HG03521 (cell line): ENCODE measurements at regions not wholly inside any gene's neighbourhood (a gene's known extent, or its start where the extent isn't known, plus 50 kb on each side); places are given as distances from the start of the nearest gene placed in this dataset.
"Not testable (repeated sequence)": the region's sequence is repeated elsewhere in the genome, so short reads cannot be mapped to it uniquely, and the experiment has no call there.

Experiments used
- ATAC-seq: cut with Tn5 transposase; IDR thresholded peaks from one replicate; pipeline ENCODE4 v1.9.1; 2021; ENCODE audit warnings: mild to moderate bottlenecking, moderate library complexity; ENCODE audit not compliant: unreplicated experiment

DNA sequence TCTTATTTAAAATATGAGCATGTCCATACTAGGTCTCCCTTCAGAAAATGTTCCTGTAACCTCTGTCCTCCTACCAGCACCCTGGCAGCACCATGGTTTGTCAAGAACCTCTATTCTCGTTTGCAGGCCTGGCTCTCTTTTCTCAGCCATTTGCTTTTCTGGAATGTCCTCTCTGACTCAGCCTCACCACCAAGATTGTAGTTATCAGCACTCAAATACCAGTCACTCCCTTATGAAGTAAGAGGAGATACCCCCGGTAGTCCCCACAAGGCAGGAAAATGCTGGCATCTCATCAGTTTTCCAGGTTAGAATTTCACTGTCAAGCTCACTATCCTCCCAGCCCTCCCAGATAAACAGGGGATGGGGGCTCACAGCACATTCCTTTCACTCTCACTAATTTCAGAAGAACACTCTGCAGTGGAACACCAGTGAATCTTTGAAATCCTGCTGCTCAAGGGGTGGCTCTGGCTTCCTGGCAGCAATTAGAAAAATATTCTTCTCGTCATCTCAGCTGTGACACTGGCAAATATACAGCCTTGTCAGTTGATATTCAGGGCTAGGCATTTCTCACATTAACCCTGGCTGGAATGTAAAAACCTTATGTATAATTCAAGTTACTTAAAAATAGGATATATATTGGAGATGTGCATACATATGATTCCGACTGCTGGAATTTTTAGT is 129.2 kb downstream of the TBX18 start:
- no peak for ATAC-seq

DNA sequence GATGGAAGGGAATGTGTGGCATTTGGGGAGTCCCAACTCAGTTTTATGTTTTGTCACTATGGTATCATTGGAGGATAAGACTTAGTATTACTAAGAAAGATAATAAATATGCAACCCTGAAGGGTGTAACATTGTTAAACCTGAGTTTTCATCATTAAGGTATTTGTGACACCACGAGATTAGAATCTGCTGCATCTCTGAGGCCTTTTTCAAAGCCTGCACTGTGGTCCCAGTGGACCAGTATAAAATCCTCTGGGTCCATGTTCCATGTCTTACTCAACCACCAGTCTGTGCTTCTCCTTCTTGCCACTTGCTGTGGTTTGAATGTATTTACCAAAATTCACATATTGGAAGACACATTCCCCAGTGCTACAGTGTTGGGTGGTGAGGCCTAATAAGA is 130.6 kb downstream of the TBX18 start:
- no peak for ATAC-seq

DNA sequence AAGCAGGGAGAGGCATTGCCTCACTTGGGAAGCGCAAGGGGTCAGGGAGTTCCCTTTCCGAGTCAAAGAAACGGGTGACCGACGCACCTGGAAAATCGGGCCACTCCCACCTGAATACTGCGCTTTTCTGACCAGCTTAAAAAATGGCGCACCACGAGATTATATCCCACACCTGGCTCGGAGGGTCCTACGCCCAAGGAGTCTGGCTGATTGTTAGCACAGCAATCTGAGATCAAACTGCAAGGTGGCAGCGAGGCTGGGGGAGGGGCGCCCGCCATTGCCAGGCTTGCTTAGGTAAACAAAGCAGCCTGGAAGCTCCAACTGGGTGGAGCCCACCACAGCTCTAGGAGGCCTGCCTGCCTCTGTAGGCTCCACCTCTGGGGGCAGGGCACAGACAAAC is 137.9 kb downstream of the TBX18 start:
- ATAC-seq: not testable (repeated sequence)

DNA sequence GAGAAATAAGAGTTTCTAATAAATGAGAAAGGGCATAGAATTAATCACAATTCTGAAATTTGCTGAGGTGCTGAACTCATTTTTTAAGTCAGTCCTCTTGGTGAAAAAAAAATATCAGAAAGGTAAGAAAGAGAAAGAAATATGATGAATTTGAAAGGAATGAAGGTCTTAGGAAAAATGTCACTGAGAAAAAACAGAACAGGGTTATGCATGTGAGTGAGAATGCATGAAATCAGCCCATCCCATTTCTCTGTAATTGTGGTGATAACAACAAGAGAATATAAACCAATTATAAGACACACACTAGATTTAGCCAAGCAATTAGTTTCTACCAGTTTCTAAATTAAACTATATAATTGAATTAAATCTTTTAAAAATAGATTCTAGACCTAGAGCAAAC is 138.9 kb downstream of the TBX18 start:
- no peak for ATAC-seq

DNA sequence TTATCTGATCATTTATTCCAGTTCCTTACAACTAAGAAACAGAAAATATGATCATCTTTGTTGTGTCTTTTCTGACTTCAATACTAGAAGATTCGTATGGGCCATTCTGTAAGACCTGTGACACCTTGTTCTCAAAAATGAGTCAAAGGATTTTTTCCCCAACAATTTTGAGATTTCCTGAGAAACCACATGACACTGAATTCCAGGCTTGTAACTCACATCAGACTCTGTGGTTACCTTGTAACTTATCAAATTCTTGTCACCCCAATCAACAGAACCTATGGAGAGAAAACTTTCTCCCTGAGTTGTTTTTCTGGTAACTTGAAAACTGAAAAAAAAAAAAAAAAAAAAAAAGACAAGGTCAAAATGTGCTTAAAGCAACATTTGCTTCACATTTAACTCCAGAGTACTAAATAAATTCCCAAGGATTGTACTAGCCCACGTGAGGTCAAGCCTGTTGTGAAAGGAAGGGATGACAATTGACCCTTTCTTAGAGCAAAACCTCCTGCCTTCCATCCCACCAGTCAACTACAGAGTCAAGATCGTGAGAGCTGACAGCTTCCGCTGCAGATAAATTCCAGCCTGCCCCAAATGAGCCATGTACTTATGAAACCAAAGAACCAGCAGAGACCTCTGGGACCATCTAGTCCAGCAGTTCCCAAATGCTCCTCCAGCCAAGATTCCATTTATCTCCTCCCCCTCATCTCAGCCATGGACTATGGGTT is 140.3 kb downstream of the TBX18 start:
- no peak for ATAC-seq

DNA sequence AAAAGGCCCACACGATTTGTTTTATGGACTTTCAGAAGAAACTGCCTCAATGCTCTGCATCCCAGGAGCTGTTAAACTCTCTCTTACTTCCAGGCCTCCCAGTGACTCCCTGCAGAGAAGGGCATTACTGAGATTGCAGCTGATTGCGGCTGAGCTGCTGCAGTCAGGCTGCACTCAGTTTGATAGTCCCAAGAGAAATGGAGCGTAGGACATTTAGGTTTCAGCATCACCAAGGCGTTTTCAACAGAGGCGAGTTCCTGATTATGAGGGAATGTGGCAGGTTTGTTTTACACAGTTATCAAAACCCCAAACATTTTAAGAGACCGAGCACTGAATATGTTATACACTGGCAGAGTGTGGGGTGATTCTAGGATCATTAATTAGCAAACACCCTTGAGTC is 145.6 kb downstream of the TBX18 start:
- ATAC-seq: no peak

DNA sequence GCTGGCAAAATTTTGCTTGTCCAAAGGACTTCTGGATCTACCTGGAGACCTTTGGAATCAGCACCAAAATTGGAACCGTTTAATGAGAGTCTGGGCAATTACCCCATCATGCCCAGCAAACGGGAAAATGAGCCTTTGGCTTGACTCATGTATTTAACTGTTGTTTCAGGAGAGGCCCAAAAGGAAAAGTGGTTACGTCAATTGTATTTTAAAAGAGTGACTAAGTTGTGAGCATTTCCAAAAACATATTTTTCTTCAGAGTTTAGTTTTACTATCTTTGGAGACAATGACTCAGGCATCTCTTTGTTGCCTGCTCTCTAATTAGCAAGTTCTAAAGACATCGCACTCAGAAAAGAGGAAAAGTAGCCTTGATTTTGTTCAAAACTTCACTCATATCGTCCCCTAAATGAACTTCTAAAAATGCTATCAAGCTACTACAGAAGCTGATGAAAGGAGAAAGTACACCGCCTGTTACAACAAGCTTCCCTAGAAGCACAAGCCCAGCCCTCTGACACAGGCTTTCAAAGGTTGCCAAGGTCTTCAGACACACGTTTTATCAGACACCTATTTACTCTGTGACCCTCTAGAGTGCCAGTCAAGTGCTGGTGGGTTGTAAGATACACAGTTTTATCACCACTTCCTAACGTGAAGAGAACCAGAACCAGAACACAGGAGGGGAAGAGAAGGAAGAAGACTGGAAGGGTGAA is 146.2 kb downstream of the TBX18 start:
- no peak for ATAC-seq

DNA sequence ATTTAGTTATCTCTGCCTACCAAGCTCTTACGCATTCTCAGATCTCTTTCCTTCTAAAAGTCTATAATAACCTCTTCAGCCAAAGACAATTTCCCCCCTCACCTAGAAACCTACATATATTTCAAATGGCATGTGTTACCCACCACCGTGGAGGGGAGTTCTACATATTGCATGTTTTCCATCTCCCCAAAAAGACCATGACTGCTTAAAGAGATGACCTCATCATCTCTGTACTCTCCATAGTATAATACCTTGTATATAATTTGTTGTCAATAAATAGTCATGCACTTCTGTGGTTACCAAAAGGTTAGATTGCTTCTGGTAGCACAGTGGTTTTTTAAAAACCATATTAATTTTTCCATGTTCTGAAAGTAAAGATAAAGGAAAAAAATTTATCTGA is 148.4 kb downstream of the TBX18 start:
- ATAC-seq: no peak

DNA sequence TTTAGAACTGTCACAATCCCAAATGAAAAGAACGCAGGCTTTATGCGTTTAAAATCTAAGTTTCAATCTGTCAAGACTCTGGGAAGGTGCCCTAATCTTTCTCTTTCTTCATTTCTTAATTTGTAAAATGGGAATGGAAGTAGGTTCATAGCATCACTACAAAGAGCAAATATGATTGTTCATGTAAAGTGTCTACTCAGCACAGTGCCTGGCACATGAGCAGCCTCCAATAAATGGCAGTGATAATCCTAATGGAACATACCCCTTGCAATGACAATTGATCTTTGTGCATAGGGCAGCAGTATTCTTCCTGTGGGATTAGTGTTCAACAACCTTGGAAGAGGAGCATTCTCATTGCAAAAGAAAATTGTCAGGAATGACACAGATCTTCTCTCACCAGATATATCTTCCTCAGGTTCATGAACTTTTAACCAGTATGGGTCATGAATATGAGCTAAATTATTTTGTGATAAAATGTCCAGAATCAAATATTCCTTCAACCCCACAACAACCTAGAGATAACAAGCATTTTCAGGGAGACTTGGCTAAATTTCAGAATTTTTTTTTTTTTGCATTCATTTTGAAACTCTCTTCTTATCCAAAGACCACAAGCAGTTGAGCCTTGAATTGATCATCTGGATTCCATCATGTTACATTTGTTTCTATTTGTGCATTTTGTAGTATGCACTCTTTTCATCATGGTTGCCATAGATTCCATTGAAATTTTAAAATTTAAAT is 149.1 kb downstream of the TBX18 start:
- no peak for ATAC-seq

DNA sequence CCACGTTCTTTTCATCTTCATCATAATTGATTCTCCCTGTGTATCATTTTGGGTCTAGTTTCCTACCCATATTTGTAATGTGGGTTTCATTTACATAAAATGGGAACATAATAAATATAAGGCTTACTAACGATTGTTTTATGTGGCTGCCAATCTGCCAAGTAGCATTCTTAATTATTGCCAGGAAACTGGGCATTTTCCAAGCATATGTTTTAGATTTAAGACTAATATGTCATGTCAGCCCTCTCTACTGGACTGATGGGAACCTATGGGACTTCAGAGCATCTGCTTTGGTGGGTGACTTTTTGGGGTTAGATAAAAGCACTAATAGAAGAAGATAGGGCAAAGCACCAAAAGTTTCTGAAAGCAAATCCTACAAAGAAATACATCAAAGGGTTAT is 157.5 kb downstream of the TBX18 start:
- no peak for ATAC-seq

DNA sequence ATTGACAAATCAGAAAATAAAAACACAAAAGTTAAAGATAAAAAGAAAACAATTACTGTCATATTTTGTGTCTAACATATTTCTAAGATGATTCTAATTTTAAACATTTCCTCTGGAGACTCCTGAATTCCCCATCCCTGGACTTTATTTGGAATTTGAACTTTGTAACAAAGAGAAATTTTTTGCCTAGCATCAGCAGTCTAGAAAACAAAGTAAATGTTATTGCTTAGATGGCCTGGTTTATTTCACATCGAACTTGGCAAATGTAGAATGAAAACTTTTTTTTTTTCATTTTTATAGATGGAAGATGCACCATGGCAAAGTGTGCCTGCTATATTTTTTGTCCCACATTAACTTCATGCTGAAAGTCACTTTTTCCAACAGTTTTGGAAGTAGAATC is 159.1 kb downstream of the TBX18 start:
- no peak for ATAC-seq

DNA sequence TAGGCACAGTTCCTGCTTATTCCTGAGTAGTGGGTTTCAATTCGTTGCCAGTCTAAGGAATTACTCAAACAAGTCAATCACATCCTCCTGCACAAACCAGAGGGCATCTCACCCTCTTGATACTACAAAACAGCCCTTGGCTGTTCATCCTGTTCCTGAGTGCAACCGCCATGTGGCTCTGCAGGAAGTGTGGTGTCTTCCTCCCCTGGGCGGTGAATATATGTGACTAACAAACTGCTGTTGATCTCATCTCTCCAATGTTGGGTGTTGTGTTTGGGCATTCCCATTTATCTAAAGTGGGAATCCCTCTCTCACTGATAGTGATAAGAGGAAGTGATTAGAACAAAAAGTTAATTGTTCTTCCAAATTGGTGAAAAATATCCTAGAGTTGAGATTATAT is 163.0 kb downstream of the TBX18 start:
- no peak for ATAC-seq

DNA sequence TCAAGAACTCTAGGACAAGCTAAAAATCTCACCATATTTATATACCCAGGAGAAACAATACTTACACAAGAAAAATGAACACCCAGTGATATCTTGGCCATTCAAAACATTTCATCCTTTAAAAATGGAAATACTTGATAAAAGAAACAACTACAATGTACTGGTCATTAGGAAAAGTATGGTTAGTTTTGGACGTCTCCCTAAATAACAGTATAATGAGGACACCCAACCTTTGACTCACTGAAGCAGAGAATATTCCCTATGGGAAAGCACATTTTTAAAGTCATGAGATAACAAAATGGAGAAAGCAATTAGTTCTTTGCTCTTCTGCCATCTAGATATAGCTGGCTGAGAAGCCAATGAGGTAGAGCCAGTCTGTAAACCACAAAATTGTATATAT is 164.4 kb downstream of the TBX18 start:
- no peak for ATAC-seq

DNA sequence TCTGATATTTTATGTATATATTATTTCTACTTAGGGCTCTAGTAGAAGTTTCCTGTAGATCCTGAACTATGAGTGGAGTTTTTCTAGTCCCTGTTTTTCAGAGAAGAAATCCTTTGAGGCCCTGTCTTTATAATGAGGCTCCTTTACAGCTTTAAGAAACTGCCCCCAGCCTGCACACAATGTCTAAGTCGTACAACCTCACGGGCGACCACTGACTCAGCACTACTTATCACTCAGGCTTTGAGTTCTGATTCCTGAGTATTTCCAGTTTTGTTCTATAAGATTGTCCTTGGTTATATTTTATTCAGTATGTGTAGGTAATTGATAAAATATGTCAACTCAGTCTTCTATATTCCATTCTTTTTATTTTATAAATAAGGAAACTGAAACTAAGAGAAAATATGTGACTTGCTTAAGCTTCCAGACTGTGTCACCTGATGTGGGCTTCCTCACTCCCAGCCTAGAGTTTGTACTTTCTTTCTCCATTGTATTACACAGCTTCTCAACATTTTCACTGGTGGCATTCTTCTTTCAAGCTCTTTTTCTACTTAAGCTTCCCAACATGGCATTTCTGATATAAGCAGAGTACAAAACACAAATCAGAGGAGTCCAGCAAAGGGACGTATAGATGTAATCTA is 167.0 kb downstream of the TBX18 start:
- ATAC-seq: no peak

DNA sequence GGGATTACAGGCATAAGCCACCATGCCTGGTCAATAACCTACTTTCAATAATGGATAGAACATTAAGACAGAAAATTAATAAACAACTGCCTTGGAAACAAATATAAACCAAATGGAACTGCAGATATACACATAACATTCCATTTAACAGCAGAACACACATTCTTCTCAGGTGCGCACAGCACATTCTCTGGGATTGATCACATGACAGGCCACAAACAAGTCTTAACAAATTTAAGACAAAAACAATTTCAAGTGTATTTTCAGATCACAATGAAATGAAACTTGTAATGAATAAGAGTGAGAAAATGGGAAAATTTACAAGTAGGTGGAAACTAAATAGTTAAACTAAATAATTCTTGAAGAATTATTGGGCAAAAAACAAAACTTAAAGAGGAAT is 167.9 kb downstream of the TBX18 start:
- ATAC-seq: no peak

DNA sequence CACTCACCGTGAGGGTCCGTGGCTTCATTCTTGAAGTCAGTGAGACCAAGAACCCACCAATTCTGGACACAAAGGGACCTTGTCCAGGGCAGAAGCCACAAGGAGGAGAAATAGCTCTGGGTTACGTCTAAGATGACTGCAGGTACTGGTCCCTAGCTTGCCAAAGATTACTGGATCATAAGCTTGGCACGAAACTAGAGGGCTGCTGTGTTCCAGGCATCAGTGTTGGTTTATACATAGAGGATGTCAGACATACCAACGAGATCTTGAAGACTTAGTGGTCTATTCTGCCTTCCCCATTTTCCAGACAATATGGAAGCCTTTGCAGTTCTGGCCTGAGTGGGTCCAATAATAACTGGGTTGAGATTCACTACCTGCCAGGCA is 175.7 kb downstream of the TBX18 start:
- no peak for ATAC-seq

DNA sequence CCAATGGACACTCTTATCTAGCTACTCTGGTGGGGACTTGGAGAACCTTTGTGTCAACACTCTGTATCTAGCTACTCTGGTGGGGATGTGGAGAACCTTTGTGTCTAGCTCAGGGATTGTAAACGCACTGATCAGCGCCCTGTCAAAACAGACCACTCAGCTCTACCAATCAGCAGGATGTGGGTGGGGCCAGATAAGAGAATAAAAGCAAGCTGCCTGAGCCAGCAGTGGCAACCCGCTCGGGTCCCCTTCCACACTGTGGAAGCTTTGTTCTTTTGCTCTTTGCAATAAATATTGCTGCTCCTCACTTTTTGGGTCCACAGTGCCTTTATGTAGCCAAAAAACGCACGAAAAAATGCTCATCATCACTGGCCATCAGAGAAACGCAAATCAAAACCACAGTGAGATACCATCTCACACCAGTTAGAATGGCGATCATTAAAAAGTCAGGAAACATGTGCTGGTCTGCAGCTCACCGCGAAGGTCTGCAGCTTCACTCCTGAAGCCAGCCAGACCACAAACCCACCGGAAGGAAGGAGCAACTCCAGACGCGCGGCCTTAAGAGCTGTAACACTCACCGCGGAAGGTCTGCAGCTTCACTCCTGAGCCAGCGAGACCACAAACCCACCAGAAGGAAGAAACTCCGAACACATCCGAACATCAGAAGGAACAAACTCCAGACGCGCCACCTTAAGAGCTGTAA is 176.3 kb downstream of the TBX18 start:
- ATAC-seq: not testable (repeated sequence)

DNA sequence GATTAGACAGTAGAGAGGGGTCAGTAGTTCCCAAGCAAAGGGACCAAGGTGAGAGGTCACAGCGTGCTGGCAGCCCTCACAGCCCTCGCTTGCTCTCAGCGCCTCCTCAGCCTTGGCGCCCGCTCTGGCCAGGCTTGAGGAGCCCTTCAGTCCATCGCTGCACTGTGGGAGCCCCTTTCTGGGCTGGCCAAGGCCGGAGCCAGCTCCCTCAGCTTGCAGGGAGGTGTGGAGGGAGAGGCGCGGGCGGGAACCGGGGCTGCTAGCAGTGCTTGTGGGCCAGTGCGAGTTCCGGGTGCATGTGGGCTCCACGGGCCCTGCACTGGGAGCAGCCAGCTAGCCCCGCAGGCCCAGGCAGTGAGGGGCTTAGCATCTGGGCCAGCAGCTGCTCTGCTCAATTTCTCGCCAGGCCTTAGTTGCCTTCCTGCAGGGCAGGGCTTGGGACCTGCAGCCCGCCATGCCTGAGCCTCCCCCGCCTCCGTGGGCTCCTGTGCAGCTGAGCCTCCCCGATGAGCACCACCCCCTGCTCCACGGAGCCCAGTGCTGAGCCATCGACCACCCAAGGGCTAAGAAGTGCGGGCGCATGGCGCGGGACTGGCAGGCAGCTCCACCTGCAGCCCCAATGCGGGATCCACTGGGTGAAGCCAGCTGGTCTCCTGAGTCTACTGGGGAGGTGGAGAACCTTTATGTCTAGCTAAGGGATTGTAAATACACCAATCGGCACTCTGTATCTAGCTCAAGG is 177.0 kb downstream of the TBX18 start:
- ATAC-seq: not testable (repeated sequence)

DNA sequence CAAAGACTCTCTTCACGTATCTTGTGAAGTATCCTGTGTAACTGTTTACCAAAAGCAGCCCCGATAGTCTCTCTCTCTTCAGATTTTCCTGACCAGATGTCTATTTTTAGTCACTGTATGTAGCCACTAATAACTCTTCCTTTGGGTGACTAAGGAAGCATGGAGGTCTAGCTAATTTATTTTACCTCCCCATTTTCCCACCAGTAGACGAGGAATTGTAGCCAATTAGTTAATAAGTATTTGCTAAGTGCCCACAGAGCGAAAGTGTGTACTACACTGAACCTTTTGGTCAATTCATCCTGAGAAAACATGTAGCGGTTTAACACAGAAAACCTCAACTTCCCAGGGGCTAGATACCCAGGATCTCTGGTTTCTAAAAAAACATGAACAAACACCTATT is 180.6 kb downstream of the TBX18 start:
- ATAC-seq: no peak

DNA sequence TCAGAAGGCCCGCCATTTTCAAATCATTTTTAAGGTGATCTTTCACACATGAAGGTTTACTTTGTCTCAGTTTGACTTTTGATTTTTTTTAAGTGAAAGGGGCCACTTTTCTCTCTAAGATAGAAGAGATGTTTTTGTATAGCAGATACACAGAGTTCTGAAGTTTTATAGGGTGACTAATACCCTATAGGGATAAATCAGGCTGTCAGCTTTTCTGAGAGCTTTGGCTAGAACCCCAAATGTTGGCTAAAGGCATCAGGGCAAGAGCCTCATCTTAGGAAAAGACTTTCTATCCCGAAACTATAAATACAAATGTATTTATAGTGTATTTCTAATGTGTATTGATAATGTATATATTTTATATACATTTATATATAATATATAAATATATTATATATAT is 181.4 kb downstream of the TBX18 start:
- no peak for ATAC-seq
